GM12874 (cell line): ENCODE measurements at regions not wholly inside any gene's neighbourhood (a gene's known extent, or its start where the extent isn't known, plus 50 kb on each side); places are given as distances from the start of the nearest gene placed in this dataset.

Experiments
- CTCF ChIP-seq: IDR thresholded peaks from 2 replicates; pipeline ENCODE4 v1.5.1; 2011; ENCODE audit warnings: low read depth, mild to moderate bottlenecking, control low read depth, low read length, moderate library complexity; ENCODE audit not compliant: insufficient read depth

DNA sequence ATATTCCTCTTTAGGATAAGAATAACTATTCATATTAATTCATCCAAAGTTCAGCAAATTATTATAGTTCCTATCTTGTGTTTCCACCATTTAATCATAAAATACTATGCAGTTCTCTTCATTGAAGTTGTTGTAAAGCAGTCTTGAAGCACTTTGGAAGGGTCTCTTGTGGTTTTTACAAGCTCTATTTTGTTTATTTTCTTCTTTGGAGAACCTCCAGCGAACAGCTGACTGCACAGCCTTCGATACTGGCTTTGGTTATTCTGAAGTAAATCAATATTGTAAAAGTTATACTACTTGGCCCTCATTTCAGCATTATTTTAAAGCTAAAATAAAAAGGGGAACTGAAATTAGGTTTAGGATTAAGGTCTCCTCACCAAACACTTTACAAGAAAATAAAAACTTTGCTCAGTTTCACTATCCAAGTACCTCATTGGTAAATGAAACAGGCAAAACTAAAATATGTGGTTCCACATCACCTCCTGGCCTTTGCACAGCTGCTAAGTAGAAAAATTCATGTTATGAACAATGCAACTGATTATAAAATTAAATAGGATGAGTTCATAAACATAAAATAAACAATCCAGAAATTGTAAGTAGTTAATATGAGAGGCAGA is 1629.2 kb upstream of the ADGRL3 start:
- TF ChIP-seq CTCF, result no peak

GRCh38 chr4:59571805-59572430 is 1628.2 kb upstream of the ADGRL3 start:
- TF ChIP-seq CTCF, result no peak

GRCh38 chr4:59583845-59584568 is 1616.1 kb upstream of the ADGRL3 start:
- TF ChIP-seq CTCF, result no peak

GRCh38 chr4:59597536-59598329 is 1602.4 kb upstream of the ADGRL3 start:
- no peak for TF ChIP-seq CTCF

- no peak for TF ChIP-seq CTCF
Observed at GRCh38 chr4:59598330-59598618, 1601.9 kb upstream of the ADGRL3 start.

- TF ChIP-seq CTCF, result no peak
Observed at GRCh38 chr4:59608466-59608865, 1591.7 kb upstream of the ADGRL3 start.

DNA sequence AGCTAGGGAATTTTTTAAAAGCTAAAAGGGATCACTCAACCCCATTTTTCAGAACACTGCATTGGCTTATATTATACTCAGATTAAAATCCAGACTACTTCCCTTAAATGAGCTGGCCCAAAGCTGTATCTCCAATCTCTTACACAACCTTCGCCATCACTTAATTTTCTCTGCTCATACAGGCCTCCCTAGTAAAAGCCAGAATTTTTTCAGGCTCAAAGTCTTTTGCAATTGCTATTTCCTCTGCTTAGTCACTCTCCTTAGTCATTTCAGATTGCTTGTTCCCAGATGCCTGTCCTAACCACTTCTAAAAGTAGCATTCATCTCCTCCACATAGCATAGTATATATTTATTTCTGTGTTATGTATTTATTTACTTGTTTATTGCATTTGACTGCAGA is 1587.9 kb upstream of the ADGRL3 start:
- no peak for TF ChIP-seq CTCF
